Medulla oblongata (tissue), 1 donor: ENCODE measurements at regions not wholly inside any gene's neighbourhood (a gene's known extent, or its start where the extent isn't known, plus 50 kb on each side); places are given as distances from the start of the nearest gene placed in this dataset.
"Not testable (repeated sequence)": the region's sequence is repeated elsewhere in the genome, so short reads cannot be mapped to it uniquely, and the experiment has no call there.

Experiments
- DNase-seq: peaks from one replicate; pipeline ENCODE4 v3.0.0-alpha.2; 2015; ENCODE audit errors: extremely low spot score

GRCh38 chr11:45000918-45001317 lies 50.2 kb upstream of the TP53I11 start:
- DNase-seq = no peak

GRCh38 chr11:45001466-45002165 lies 50.9 kb upstream of the TP53I11 start:
- DNase-seq = no peak

GRCh38 chr11:45005106-45005505 lies 54.4 kb upstream of the TP53I11 start:
- no peak for DNase-seq

- DNase-seq = no peak
These were observed 56.3 kb upstream of the TP53I11 start for GRCh38 chr11:45007011-45007410.

- DNase-seq = not testable (repeated sequence)
These were observed 65.3 kb upstream of the TP53I11 start for GRCh38 chr11:45015983-45016382.

GRCh38 chr11:45016446-45016845 lies 65.8 kb upstream of the TP53I11 start:
- not testable (repeated sequence) for DNase-seq

- DNase-seq = no peak
These were observed 66.6 kb upstream of the TP53I11 start for GRCh38 chr11:45017329-45017728.

- peak; percentile 73 for DNase-seq
These were observed 70.3 kb upstream of the TP53I11 start for GRCh38 chr11:45021001-45021400.

- DNase-seq = peak; percentile 55
These were observed 71.0 kb upstream of the TP53I11 start for GRCh38 chr11:45021692-45022141.

GRCh38 chr11:45022294-45023064 lies 71.8 kb upstream of the TP53I11 start:
- DNase-seq = no peak

- DNase-seq = no peak
These were observed 72.3 kb upstream of the TP53I11 start for GRCh38 chr11:45023065-45023365.

GRCh38 chr11:45024316-45024715 lies 73.6 kb upstream of the TP53I11 start:
- DNase-seq = no peak

GRCh38 chr11:45024846-45025588 lies 74.3 kb upstream of the TP53I11 start:
- DNase-seq = no peak

GRCh38 chr11:45025716-45026492 lies 75.2 kb upstream of the TP53I11 start:
- DNase-seq = peak; percentile 81

GRCh38 chr11:45026835-45027234 lies 76.2 kb upstream of the TP53I11 start:
- no peak for DNase-seq

GRCh38 chr11:45027312-45027711 lies 76.6 kb upstream of the TP53I11 start:
- no peak for DNase-seq

GRCh38 chr11:45028911-45029682 lies 78.4 kb upstream of the TP53I11 start:
- DNase-seq = no peak

- no peak for DNase-seq
These were observed 80.1 kb upstream of the TP53I11 start for GRCh38 chr11:45030778-45031177.

GRCh38 chr11:45031912-45032519 lies 81.3 kb upstream of the TP53I11 start:
- DNase-seq = no peak

- DNase-seq = no peak
These were observed 84.7 kb upstream of the TP53I11 start for GRCh38 chr11:45035413-45035812.

- DNase-seq = no peak
These were observed 85.3 kb upstream of the TP53I11 start for GRCh38 chr11:45036010-45036409.
